AG08395 (cell line): ENCODE measurements at regions not wholly inside any gene's neighbourhood (a gene's known extent, or its start where the extent isn't known, plus 50 kb on each side); places are given as distances from the start of the nearest gene placed in this dataset.

Experiments used
- DNase-seq: peaks from one replicate; pipeline ENCODE4 v3.0.0; 2012; ENCODE audit warnings: mixed read lengths, low spot score

- no peak for DNase-seq
Observed at GRCh38 chr6:225907-226306, 66.4 kb upstream of the DUSP22 start.

DNA sequence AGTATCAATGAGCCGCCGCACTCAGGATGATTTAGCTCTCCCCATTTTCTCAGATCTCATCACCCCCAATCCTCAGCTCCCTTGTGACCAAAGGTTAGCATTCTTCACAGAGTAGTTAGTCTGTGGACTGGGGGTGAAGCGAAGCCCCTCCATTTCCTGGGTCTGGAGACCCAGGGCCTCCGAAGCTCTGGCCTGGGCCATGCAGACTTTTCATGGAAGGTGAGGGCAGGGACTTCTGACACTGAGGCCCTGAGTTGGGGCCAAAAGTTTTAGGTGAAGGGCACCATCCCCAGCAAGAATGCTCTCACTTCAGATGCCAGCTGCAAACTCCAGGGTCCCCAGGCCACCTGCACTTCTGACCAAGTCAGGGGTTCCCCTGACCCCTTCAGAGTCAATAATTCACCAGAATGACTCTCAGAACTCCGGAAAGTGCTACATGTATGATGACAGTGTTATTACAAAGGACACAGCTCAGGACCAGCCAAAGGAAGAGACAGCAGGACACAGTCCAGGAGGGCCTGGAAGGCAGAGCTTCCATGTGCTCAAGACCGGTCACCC, 65.7 kb upstream of the DUSP22 start:
- no peak for DNase-seq

DNA sequence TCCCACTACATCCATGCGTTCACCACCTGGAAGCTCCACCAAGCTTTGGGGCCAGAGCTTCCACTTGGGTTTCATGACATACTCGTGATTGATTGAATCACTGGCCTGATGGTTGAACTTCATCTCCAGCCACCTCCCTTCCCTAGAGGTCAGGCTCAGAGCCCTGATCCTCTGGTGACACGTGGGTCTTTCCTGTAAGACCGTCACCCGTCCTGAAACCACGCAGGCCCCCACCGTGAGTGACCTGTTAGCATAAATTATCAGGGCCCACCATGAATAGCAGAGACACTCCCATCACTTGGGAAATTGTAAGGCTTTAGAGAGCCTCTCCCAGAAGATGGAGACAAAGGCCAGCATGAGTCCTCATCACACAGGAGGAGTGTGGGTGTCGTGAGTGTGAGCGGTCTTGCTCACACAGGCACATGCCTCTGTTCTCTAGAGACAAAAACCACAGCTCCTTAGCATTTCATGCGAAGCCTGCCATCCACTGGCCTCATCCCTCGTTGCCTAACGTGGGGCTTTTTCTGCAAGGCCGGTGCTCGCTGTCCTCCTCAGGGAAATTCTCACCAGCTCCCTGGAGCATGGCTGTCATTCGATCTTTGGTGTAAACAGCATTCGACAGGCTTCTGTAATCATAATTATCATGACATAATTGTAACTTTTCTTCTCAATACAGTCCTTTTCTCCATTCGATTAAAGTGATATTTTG, 65.1 kb upstream of the DUSP22 start:
- DNase-seq = peak; percentile 24

DNA sequence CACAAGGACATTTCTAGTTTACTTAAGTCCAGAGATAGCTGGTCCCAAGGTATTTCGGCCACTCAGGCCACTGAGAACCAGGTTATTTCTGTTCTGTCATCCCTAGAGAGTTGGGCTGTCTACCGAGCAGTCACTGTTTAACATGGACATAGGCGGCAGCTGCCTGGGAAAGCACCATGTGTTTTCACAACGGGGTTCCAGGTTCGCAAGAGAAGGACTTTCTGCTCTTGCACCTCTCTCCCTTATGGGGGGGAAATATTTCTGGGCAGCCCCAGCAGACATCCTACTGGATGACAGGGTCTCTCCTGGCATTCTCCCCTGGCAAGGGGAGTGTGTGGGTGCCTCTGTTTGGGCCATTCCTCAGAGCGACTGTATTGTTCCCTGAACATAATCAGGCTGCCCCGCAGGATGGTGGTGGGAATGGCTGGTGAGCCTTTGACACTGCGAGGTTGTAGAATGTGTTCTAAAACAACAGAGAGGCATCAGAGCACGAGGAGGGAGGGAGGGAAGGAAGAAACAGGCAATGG, 64.4 kb upstream of the DUSP22 start:
- no peak for DNase-seq

DNA sequence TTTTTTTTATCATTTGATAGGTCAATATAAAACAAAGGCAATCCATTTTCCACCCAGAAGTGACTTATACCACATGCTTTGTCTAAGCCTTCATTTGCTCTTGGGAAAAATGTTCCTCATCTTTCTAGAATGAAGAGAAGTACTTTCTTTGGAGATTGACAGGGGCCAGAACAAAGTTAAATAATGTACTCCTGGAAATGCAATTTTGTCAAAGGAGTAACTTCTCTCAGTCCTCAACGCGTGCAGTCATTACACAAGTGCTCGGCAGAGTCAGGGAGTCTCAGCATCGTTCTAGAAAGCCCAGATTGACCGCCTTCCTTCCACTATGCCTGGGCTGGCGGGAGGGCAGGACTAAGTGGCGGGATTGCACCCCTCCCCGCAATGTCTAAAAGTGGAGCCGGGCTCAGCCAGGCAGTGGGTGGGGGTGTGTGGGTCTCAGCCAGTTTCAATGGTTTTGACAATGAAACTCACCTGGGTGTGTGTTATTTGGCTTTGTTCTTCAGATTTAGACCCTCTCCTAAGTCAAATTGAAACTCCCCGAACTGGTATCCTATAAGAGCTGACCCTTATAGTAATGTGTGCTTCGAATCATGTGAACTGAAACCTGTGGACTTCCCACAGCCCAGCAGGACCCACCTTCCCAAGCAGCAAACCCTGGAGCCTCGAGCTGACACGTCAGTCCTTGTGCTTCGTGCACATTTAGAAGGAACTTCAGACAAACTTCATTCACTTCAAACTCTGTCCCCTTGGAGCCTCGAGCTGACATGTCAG, 63.2 kb upstream of the DUSP22 start:
- no peak for DNase-seq

- DNase-seq = no peak
Observed at GRCh38 chr6:231779-232178, 60.5 kb upstream of the DUSP22 start.

GRCh38 chr6:232982-233640, 59.2 kb upstream of the DUSP22 start:
- no peak for DNase-seq

GRCh38 chr6:234706-235372, 57.4 kb upstream of the DUSP22 start:
- DNase-seq = no peak

DNA sequence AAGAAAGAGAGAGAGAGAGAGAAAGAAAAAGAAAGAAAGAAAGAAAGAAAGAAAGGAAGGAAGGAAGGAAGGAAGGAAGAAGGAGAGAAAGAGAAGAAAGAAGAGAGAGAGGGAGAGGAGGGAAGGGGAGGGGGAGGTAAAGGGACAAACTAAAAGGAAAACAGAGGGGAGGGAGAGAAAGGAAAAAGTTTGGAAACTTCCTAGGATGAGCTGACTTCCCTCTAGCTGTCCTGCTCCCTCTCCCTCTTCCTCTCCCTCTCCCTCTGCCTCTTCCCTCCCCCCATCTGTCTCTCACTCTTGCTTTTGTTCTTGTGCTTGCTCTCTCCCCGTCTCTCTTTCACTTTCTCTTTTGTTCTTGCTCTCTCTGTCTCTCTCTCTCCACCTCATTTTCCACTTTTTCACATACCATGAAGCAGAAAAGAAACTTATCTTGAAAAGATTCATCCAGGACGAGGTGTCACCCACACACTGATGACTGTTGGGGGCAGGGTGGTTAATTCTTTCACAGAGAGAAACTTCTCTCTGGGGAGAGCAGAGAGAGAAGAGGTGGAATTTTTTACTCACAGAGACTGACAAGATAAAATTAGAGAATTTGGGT, 56.4 kb upstream of the DUSP22 start:
- DNase-seq = no peak

- no peak for DNase-seq
Observed at GRCh38 chr6:236519-236918, 55.8 kb upstream of the DUSP22 start.

GRCh38 chr6:240151-240550, 52.1 kb upstream of the DUSP22 start:
- DNase-seq = no peak

GRCh38 chr6:241336-241865, 50.9 kb upstream of the DUSP22 start:
- DNase-seq = no peak
